GM19035 (cell line): ENCODE measurements at regions not wholly inside any gene's neighbourhood (a gene's known extent, or its start where the extent isn't known, plus 50 kb on each side); places are given as distances from the start of the nearest gene placed in this dataset.

Source experiments
- ATAC-seq: cut with Tn5 transposase; IDR thresholded peaks from one replicate; pipeline ENCODE4 v1.9.1; 2021; ENCODE audit not compliant: unreplicated experiment

- ATAC-seq: no peak
Observed at GRCh38 chr13:109451726-109452125, 334.7 kb downstream of the IRS2 start.

DNA sequence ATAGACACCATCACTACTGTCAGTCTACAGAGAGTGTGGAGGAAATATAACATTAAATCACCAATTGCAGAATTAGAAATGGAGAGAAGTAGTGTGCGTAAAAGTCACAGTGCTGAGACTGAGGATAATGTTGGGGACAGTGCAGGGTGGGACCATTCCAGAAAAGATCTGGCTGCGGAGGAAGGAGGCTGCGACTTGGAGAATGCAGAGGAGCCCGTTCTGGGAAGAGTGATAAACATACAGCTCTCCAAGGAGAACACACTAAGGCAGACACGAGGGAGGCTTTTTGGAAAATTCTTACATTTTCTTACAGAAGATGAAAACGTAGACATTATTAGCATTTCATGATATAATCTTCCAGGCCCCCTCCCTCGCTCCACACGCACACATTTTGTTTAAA, 337.8 kb downstream of the IRS2 start:
- ATAC-seq: no peak

DNA sequence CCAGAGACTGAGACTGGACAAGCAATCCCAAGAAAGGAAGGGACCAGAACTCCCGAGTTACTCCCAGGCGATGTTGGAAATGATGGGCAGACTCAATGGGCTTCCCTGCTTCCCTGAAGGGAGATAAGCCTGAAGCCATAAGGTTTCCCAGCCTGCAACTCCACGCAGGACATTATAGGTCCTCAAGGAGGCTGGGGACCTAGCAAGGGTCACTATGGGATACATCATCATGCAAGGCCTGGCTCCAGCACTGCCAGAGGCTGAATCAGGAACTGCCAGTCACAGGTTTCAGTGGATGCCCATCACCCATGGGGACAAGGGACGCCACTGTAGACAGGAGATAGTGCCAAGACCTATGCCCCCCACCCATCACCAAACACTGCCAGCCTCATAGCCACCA, 338.7 kb downstream of the IRS2 start:
- no peak for ATAC-seq

DNA sequence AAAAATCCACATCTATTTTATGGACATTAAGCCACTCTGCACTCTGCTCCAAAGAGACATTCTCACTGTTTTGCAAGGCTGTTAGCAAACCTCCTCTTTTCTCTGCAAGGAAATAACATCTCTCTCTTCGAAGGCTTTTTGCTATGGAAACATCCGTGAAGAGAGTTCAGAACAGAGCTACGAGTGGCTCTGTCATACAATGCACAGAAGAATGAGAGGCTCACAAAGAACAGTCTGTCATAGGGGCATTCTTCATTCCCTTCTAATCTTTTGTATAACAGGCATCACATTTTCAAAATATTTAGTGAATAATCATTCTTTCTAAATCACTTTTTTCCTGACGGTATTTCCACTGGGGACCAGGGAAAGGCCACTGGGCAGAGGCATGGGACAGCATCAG, 346.1 kb downstream of the IRS2 start:
- no peak for ATAC-seq

GRCh38 chr13:109439813-109440212, 346.6 kb downstream of the IRS2 start:
- ATAC-seq: no peak

- no peak for ATAC-seq
Observed at GRCh38 chr13:109436841-109437240, 349.5 kb downstream of the IRS2 start.

- no peak for ATAC-seq
Observed at GRCh38 chr13:109436055-109436622, 350.2 kb downstream of the IRS2 start.

- no peak for ATAC-seq
Observed at GRCh38 chr13:109431217-109431616, 355.2 kb downstream of the IRS2 start.

DNA sequence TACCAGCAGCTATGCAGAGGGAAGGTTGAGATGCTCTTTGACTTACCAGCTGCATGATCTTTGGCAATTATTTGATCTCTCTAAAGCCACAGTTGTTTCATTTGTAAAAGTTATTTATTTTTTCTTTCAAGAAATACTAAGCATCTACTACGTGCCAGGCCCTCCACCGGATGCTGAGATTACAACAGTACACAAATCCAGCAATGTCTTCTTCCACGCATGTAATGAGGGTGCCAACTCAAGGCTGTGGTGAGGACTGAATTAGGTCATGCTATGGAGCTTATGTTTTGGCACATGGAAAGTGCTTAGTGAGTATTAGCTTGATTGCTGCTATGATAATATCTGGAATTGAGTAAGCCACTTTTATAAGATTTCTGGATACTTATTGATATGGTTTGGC, 358.2 kb downstream of the IRS2 start:
- ATAC-seq: no peak

DNA sequence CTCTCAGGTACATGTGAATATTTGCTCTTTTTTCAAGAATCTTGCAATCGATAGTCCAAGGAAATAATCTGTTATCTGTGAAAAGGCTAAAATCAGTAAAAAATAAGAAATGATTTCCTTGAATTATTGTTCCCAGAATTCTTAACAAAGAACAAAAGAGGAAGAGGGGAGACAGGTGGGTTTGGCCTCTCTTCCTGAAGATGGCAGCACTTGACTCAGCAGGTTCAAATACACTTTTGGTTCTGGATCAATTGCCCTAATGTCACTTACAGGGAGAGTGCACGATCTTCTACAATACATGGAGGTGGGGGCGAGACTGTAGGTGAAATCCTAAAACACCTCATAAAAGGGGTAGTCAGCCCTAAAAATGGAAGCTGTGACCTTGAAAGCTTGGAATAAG, 358.7 kb downstream of the IRS2 start:
- no peak for ATAC-seq

DNA sequence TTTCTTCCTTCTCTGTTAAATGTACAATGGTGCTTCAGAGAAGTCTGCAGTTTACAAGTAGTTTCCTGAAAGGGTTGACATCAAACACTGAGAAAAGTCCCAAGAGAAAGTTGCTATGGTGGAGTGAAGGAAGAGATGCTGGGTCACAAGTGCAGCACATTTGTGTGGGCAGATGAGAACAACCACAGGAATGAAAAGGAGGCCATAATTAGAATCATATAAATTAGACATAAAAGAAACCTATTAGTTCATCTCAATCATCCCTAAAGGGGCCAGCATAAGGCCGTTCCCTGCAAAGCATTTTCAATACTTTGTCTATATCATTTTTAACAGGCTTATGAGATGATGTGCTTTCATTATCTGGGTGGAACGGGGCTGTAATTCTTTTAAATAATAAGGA, 359.2 kb downstream of the IRS2 start:
- ATAC-seq: no peak

GRCh38 chr13:109426690-109426990, 359.7 kb downstream of the IRS2 start:
- ATAC-seq: no peak

DNA sequence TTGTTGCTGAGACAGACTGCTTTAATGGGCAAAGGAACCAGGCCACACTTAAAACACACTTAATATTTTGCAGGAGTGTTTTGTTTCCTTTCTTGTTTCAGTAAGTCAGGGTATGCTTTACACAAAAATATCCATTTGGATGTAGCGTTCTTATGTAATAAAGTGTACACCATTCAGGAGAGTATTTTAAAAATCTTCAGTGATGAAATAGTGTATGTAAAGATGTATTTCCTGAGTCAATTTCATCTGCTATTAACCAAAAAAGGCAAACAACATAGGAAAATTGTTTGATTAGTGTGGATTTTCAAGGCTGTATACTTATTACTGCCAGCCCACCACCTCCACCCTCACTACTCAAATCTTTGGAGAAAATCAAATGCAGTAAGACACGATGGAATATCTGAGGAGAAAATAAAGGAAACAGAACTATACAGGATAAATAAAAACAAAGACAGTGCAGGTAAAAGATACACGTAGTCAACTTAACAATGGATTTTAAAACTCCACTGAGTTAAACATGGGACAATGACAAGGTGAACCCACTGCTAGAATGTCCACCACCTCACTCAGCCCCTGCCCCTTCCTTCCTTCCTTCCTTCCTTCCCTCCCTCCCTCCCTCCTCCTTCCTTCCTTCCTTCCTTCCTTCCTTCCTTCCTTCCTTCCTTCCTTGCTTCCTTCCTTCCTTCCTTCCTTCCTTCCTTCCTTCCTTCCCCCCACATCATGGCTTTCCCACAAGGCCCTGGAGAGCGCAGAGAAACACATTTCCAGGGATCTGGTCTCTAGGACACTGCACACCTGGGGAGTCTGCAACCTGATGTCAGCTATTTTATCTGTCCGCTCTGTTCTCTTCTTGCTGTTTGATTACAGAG, 360.3 kb downstream of the IRS2 start:
- ATAC-seq: no peak

DNA sequence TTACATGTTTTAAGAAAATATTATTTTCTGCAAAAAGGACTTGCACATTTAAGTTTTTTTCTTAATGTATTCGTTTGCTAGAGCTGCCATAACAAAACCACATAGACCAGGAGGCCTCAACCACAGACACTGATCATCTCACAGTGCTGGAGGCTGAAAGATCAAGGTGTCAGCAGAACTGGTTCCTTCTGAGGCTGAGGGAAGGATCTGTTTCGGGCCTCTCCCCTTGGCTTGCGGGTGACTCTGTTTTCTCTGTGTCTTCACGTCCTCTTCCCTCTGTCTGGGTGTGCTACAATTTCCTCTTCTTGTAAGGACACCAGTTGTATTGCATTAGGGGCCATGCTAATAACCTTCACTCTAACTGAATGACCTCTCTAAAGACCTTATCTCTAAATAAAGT, 364.2 kb downstream of the IRS2 start:
- ATAC-seq: no peak

DNA sequence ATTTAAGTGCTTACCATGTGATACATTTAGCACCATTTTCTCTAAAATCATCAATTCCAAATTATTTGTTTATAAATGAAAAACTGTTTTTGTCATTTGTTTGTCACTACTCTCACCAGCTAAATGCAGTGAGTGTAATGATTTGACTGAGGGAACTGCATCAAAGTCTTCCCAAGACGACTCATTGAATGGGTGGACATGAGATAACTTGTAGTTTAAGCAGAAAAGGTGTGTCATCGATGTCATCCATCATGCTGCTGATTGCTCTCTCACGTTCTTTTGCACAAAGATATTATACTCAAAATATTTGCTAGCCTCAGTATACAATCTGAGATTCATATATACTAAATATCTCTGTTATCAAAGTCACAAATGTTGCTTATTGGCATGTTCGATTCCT, 366.5 kb downstream of the IRS2 start:
- ATAC-seq: no peak

- no peak for ATAC-seq
Observed at GRCh38 chr13:109418111-109418510, 368.3 kb downstream of the IRS2 start.

- ATAC-seq: no peak
Observed at GRCh38 chr13:109416001-109416400, 370.4 kb downstream of the IRS2 start.

DNA sequence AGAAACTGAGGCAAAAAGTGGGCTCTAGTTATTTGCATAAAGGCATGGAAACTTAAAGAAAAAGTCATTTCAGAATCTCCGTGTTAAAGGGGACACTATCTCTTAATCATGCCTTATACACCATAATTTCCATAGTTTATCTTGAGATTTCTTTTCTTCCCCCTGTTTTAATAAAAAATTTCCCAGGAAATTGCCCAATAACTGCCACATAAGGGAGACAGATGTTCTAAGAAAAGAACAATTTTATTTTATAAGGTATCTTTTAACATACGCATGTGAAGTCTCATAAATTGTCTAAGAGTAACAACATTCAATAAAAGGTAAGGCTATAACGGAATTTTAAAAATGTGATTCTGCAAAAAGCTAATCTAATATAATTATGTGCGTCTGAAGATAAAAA, 371.3 kb downstream of the IRS2 start:
- ATAC-seq: no peak

DNA sequence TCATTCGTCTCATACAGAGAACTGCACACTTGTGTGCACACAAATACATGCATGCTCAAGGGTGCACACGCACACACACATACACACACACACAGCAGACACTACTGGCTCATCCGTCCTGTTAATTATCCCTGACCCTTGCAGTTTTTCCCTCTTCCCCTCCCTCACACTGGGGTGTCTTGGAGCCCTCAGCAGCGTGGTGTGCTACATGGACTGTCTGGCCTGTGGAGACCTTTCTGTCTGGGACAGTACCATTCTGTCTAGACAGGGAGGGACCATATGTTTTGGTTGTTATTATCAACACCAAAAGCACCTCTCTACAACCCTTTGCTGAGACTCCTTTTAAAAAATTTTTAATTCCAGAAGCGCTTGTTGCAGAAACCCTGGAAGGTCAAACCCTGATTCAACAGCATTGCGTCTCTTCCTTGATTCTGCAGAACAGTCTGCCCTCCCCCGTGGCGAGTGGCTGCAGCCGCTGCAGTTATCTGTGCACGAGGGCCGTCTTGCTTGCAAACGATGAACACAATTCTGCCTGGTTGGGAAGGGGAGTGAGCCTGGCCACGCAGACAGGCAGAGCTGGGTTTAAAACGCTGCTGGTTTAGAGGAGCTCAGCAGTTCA, 374.0 kb downstream of the IRS2 start:
- no peak for ATAC-seq

DNA sequence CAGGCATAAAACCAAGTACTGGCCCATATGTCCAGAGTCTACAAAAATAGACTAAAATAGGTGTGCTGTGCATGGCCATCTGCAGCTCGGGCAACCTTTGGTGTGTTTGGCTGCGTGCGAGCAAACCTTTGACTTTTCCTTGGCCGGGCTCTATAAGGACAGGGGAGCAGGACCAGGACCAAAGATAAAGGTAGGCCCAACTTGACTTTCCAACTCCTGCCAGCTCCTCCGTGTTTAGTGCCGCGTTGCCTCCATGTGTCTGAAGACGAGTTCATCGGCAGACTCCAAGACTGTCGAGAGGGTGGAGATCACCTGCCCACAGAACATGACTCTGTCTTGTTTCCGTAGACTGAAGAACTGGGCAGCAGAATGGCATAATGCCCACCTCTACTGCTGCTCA, 375.5 kb downstream of the IRS2 start:
- no peak for ATAC-seq

GRCh38 chr13:109408591-109409382, 377.6 kb downstream of the IRS2 start:
- no peak for ATAC-seq
